ENCODE measurements at regions not wholly inside any gene's neighbourhood (a gene's known extent, or its start where the extent isn't known, plus 50 kb on each side); places are given as distances from the start of the nearest gene placed in this dataset.

GRCh38 chr12:4223273-4223845 lies 50.2 kb upstream of the CCND2 start:
- H3K27ac ChIP-seq = no peak overlapping the region
- peak; percentile 49 for ATAC-seq
- intact Hi-C loops (cut with DNase I) = no loop called here

GRCh38 chr12:4221258-4221620 lies 52.3 kb upstream of the CCND2 start:
- Histone ChIP-seq H3K4me1 (no peaks in the 10 kb centered on the region), H3K27me3 (no peaks in the 10 kb centered on the region), H3K36me3 (no peaks in the 10 kb centered on the region), H3K4me3 (no peak overlapping the region), H3K9me3 (no peaks in the 10 kb centered on the region), H3K27ac (no peak overlapping the region)
- intact Hi-C loops (cut with DNase I) = no loop called here
- DNase-seq (no peak), ATAC-seq (no peak)
- TF ChIP-seq CTCF (IDR thresholded peaks at IDR 0.05) = no peak

More at GRCh38 chr12:4223273-4223845, 50.2 kb upstream of the CCND2 start:
- Histone ChIP-seq H3K27me3 (no peaks in the 10 kb centered on the region), H3K9me3 (no peaks in the 10 kb centered on the region), H3K36me3 (no peaks in the 10 kb centered on the region), H3K4me3 (no peak overlapping the region), H3K4me1 (no peaks in the 10 kb centered on the region)
- no peak for TF ChIP-seq CTCF (IDR thresholded peaks at IDR 0.05)
- DNase-seq = no peak

- intact Hi-C loops (cut with DNase I) = no loop called here
These were observed 52.9 kb upstream of the CCND2 start for GRCh38 chr12:4220536-4221257.

GRCh38 chr12:4217091-4217490 lies 56.5 kb upstream of the CCND2 start:
- H3K9me3 ChIP-seq = no peaks in the 10 kb centered on the region
- H3K36me3 ChIP-seq = no peaks in the 10 kb centered on the region
- H3K4me1 ChIP-seq = no peaks in the 10 kb centered on the region
- no peak overlapping the region for H3K27ac ChIP-seq
- H3K27me3 ChIP-seq = no peaks in the 10 kb centered on the region
- TF ChIP-seq CTCF (IDR thresholded peaks at IDR 0.05) = no peak
- no peak for DNase-seq
- intact Hi-C loops (cut with DNase I) = no loop called here
- peak; percentile 48 for ATAC-seq
- H3K4me3 ChIP-seq = no peak overlapping the region

More at GRCh38 chr12:4220536-4221257, 52.9 kb upstream of the CCND2 start:
- Histone ChIP-seq H3K27me3 (no peaks in the 10 kb centered on the region), H3K27ac (no peak overlapping the region), H3K4me1 (no peaks in the 10 kb centered on the region), H3K36me3 (no peaks in the 10 kb centered on the region), H3K9me3 (no peaks in the 10 kb centered on the region), H3K4me3 (no peak overlapping the region)
- TF ChIP-seq CTCF (IDR thresholded peaks at IDR 0.05) = no peak
- ATAC-seq (no peak), DNase-seq (no peak)

GRCh38 chr12:4216187-4216927 lies 57.2 kb upstream of the CCND2 start:
- Histone ChIP-seq H3K9me3 (no peaks in the 10 kb centered on the region), H3K27me3 (no peaks in the 10 kb centered on the region), H3K4me3 (no peak overlapping the region), H3K36me3 (no peaks in the 10 kb centered on the region), H3K4me1 (no peaks in the 10 kb centered on the region), H3K27ac (no peak overlapping the region)
- ATAC-seq = no peak
- intact Hi-C loops (cut with DNase I) = no loop called here
- no peak for TF ChIP-seq CTCF (IDR thresholded peaks at IDR 0.05)
- no peak for DNase-seq

Data from upper lobe of right lung (tissue), 1 donor.